ENCODE measurements at regions not wholly inside any gene's neighbourhood (a gene's known extent, or its start where the extent isn't known, plus 50 kb on each side); places are given as distances from the start of the nearest gene placed in this dataset.

DNA sequence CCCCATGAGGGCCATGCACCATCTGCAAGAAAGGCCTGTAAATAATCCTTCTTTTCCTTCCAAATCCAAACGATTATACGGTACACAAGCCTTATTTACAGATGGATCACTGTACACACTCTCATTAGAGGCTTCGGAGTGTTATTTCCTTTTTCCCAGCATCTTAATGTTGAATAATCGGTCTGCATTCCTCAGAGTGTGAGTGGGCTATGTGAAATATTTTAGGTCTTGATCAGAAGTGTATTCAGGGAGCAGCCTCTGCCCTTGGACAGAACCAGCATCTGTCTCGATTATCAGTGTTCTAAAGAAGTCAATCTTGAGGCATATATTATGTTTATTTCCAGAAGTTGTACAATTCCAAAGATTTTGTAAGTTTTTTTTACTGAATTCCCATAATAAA, 340.6 kb downstream of the SEC23A start:
- DNase-seq = peak in 1 of 2 experiments; percentile 8

DNA sequence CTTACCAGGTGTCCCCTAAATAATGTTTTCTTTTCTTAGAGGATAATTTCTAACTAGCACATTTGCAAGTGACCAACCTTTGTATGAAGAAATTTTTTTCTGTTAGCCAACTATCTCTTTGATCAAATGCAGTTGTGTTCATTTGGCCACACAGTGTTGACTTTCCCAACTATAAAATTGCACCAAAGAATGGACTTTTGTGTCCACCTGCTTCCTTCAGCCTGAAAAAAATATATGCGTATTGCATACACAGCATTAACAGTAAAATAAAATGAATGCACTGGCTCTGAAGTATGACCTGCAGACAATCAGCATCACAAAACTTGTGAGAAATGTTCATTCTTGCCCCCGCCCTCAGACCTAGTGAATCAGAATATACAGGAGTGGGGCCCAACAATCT, 342.0 kb downstream of the SEC23A start:
- no peak for DNase-seq

DNA sequence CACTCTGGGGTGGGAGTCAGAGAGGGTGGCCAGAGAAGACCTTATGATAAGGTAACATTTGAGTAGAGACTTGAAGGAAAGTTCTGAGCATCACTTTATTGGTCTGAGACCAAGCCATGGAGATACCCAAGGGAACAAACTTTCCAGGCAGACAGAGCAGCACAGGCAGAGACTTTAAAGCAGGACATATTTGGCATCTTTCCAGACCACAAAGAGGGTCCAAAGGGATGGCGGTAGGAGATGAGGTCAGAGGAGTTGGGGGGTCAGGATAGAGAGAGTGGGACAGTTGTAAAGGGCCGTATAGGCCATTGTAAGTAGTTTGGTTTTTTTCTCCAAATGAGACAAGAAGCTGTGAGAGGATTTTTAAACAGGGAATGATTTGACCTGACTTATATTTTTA, 344.4 kb downstream of the SEC23A start:
- DNase-seq = no peak

DNA sequence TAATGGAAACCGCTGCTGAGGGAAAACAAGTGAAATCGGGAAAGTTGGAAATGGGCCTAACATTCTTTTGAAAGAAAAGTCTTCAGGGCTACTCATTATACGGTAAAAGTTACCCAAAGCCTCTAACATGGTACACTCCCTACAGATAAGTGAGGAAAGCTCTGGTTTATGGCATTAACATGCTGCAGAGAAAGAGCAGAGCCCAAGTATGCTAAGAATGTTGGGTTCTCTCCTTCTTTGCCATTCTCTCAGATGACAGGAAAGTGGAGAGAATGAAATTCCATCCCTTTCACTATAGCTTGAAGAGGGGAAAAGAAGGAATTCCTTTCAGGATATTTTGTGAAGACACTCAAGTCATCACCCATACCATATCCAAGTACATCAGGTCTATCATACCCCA, 348.0 kb downstream of the SEC23A start:
- no peak for DNase-seq

DNA sequence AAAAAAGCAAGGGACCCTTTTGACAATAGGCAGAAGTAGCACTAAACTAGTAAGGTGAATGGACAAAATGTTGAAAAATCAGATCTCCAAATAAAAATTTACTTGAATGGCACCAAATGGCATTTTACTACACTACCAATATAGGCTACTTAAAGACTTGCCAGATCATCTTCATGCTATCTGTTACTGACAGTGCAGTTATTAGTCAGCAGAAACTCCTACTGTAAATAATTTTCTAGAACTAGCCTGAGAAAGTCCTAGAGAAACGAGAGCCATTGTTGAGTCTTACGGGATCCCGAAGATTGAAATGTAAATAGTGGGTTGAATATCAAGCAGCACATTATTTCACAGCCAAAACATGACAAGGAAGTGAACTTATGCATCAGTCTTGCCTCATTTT, 350.3 kb downstream of the SEC23A start:
- DNase-seq = no peak

DNA sequence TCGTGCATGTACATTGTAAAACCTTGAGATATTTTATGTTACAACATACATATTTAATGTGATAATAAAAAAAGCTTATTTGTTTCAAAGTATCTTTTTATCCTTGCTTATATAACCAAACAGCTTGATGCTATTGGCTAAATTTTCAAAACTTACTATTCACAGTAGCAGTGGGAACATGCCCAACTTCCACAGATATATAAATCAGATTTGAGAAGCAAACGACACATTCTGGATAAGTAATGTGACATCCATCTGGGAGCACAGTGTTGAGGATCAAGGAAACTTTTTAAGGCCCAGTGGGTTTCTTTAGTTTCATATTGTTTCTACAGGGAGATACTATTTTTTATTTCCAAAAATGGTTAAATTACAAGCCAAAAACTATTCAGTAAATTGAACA, 350.7 kb downstream of the SEC23A start:
- no peak for DNase-seq

DNA sequence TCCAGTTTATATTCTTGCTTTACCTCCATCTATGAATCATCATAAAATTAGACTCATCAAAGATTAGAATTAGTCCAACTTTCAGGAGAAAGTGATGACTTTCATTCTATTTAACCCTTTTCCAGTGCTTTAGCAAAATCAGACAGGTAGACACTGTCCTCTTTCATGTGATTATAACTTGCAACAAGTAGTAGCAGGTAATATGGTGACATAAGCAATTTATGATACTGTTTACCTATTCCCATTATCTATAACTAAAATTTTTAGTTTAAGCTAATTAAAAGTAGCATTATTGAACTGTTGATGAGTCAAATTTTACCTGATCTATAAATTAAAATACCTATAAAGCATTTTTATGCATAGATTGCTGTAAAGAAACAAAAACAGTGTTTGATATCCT, 351.6 kb downstream of the SEC23A start:
- no peak for DNase-seq

DNA sequence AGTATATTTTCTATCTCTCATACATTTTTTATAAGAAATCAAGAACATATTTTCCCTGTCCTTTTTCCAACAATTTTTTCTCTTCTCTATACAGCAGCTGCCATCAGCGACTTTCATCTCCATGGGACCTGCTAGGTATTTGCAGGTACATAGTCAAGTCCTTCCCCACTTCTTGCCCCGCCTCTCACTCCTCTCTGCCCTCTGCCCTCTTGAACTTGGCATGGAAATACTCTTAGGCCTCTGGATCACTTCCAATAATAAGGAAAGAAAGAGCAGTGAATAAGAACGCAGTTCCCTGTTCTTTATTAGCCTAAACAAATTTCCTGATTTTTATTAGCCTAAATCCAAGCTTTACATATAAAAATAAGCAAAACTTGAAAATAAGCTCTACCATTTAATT, 353.1 kb downstream of the SEC23A start:
- no peak for DNase-seq

DNA sequence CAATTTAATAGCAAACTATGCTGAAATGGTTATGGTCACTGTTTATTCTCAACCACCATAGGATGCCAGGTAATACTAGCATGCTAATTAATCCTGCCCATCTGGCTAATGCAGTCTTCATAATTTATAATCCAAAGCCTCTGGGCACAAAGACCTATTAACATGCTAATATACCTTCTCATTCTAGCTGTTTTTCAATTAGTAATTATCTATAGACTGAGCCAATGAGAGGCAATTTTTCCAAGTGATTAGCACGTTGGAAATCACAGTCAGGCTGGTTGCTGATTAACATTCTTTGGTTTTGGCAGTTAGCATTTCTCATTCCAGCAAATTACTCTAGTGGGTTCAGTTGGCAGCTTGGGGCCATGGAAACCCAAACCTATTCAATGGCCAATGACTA, 357.2 kb downstream of the SEC23A start:
- no peak for DNase-seq

DNA sequence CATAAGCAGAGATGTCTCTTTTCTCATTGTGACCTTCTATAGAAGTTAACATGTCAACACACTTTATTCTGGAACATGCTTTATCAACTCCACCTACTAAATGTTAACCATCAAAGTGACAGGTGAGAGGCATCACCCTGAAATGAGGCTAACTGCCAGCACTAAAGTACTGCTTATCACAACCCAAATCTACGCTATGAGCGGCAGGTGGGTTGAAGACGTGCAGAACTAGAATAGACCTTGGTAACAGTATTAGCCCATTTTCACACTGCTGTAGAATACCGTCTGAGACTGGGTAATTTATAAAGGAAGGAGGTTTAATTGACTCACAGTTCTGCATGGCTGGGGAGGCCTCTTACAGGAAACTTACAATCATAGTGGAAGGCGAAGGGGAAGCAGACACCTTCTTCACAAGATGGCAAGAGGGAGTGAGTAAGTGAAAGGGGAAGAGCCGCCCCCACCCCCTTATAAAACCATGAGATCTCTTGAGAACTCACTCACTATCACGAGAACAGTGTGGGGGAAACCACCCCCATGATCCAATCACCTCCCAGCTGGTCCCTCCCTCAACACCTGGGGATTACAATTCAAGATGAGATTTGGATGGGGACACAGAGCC, 359.0 kb downstream of the SEC23A start:
- no peak for DNase-seq

DNA sequence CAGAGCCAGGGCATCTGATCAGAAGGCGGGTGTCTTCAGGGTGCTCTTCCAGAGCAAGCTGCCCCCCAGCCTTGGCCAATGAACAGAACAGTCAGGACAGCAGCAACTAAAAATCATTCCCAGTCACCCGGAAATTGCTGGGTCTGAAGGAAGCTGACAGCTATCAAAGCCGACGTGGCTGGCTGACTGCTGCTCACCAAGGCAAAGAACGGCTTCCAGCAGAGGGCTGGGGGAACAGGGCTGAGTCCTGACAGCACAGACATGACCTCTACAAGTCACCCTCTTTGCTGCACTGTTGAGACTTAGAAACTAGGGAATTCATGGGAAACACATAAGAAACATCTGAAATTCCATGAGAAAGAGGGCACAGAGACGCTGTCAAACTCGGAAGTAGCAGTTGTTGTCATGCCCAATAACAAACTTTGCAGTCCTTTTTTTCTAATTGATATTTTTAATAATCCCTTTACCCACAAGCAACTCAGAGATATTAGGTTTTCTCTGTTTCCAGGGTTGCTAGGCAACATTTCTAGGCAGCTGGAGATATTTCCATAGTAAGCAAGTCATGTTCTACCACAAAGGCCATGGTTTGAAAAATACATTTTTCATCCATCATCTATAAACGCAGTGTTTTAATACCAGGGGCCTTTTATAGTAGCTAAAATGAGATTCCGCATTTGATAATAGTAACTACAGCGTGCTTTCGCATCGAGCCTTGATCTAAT, 365.2 kb downstream of the SEC23A start:
- DNase-seq = peak; percentile 40 to 59

DNA sequence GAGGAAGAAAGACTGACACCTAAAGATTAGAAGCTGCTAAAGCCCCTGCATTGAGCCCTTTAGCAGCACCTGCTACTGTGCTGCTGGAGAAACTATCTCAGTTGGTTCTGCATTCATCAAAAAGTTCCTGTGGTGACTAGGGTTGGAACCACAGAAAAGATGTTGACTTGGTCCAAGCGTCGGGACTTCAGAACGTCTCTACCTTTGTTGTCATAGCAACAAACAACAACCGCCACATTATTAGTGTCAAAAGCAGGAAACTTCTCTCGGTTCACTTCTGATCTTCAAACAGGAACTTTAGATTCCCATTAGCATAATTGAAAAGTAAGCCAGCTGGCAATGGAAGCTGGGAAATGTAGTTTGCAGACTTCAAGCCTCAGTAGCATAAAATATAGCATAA, 368.0 kb downstream of the SEC23A start:
- no peak for DNase-seq

DNA sequence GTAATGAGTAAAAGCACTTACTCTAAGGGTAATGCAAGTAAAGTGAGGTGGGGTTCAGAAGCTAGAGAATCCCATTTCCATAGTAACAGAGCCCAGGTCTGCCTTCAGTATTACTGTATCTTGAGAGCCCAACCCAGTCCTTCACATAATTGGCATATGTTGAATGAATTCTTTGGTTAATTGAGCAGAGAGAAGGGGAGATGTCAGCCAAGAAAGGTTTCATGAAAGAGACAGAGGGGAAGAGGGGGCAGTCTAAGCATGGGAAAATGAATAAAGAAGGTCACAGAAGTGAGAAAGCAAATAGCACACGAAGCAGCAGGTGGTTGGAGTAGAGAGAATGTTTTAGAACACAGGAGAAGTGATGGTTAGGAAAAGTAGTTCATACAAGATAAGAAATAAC, 371.1 kb downstream of the SEC23A start:
- no peak for DNase-seq

DNA sequence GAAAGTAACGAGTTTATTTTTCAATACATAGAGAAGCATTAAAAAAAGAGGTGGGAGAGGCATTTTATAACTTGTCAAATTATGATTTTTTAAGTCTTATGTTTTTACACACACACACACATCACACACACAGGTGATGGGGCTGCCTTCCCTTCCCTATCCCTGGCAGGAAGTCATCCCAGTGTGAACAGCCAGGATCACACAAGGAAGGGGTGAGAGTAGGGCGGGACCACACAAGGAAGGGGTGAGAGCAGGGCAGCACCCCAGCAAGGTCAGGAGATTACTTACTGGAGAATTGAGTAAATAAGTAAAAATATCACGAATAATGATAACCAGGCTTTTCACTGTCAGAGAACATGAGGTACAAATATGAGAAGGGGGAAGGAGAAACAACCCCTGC, 372.6 kb downstream of the SEC23A start:
- DNase-seq = no peak

DNA sequence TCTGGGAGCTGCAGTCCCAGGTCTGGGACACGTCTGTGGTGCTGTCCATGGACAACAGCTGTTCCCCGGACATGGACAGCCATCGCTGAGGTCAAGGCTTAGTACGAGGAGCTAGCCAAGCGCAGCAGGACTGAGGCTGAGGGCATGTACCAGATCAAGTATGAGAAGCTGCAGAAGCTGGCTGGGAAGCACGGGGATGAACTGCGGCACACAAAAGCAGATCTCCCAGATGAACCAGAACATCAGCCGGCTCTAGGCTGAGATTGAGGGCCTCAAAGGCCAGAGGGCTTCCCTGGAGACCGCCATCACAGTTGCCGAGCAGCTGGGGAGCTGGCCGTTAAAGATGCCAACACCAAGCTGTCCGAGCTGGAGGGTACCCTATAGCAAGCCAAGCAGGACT, 375.3 kb downstream of the SEC23A start:
- DNase-seq = no peak

DNA sequence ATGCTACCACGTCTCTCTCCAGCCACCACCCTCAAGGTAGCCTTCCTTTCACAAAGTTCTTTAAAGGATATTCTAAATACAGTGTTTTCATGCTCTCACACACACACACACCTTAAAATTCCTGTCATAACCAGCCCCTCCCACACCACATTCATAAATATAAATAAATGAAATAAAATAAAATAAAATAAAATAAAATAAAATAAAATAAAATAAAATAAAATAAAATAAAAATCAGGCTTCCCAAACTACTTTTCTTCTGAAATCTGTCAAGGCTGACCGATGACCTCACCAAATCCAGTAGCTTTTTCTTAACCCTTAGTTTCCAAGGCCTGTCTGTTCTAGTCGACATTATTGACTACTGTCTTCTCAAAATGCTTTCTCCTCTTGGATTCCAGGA, 378.4 kb downstream of the SEC23A start:
- no peak for DNase-seq

DNA sequence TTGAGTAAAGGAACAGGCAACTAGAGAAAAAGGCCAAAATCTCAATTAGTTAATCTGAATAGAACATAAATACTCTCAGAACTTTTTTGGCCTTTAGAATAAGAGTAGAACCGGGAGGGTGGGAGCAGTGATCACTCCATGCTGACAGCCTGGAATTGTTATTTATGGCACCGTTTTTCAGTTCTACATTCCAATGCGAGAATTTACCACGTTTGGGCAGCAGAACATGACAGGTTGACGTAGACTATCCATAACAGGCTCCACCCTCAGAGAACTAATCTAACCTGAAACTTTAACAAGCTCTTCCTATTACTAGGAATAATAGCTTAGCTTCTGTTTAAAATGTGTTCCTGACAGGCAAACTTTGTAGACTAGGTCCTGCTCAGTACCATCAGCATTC, 379.1 kb downstream of the SEC23A start:
- no peak for DNase-seq

DNA sequence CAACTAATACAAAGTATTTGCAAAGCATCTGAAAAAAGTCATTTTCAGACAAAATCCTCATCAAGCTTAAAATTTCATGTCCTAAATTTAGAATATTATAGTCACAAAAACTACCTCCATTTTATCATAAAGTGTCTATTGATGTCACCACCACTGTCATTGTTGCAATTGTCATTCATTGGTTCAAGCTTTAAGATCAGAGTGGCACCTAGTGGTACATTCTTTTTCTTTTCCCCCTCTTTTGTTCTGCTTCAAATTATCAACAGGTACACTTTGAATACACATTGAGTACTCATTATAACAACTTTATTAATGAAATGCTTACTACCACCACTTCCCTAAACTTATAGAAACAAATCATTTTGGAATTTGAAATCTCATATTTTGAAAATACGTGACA, 379.8 kb downstream of the SEC23A start:
- DNase-seq = peak in 1 of 2 experiments; percentile 10

DNA sequence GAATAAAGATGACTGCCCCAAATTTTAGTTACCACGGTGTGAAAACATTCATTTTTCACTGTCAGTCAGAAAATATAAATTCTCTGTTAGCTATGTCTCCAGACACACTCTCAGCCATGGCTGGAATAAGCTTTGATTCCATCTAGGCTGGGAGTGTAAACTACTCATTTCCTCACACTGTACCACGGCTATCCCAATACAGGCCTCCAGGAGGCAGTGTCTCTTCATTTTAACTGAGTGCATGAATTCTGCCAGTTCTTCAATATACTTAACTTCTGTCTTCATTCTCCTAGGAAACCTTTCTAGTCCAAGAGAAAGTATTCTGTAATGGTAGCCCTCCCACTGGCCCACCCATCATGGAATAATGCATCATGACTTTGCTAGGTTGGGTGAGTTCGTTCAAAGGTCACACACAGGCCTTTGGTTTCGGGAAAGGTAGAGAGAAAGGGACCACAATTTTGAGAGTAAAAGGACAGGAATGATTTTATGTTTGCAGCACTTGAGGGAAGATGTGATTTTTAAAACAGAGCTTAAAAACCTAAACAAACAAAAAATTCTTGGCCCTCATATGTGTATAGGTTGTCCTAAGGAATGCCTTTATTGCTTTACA, 381.1 kb downstream of the SEC23A start:
- DNase-seq = peak; percentile 30 to 81

DNA sequence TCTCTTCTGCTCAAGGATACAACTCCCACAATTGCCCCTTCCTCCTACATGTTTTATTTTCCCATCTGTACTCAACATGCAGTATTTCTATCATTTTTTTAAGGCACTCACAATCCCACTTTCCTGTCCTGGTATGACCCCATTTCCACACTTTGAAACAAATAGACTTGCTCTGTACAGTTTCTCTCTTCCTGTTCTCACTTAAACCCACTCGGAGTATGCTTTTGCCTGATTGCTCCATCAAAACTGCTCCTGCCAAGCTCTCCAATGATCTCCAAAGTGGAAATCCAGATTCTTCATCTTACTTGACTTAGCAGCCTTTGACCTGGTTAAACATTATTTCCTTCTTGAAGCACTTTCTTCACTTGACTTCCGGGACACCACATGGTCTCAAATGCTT, 384.5 kb downstream of the SEC23A start:
- DNase-seq = no peak

DNA sequence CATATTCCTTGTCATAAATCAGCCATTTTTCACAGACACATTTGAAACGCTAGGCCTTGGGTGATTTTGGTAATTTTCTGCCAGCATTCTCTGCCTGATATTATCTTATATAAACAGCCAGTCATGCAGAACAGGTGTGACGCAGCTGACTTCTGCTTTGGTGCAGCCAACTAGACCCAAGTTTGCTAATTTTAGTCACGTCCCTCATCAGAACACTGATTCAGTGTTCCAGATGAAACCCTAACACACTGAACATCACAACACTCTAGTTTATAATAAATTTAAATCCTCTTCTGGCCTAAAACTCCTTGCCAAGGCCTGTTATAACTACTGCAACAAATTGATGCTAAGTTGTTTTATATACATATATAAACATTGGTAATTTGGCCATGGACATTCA, 386.1 kb downstream of the SEC23A start:
- peak in 1 of 2 experiments; percentile 22 for DNase-seq

DNA sequence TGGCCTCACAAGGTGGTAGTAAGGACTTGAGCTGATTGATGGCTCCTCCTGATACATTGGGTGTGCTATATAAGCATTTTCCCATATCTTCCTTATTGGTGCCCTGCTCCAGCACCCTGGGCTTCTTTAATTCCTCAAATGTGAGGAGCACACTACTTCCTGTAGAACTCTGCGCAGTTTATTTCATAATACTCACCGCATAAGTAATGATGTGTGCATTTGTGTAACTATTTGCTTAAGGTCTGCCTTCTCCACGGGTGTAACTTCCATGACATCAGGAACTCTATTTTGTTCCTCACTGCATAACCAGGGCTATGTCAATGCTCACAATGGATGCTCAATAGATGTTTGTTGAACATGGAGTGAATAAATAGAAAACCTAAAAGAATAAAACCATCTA, 392.2 kb downstream of the SEC23A start:
- DNase-seq = peak in 1 of 2 experiments; percentile 5

DNA sequence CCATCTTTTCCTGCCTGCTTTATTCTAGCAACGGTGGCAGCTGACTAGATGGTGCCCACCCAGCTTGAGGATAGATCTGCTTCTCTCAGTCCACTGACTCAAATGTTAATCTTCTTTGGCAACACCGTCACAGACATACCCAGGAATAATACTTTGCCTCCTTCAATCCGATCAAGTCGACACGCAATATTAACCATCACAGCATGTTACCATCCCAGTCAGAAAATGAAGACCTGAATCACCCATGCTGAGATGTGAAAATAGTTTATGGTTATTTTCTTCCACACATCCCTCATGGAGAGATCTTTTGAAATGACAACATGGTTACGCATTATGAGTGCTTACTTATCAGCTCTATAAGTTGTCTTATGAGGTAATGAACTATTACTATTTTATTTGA, 392.8 kb downstream of the SEC23A start:
- DNase-seq = no peak

DNA sequence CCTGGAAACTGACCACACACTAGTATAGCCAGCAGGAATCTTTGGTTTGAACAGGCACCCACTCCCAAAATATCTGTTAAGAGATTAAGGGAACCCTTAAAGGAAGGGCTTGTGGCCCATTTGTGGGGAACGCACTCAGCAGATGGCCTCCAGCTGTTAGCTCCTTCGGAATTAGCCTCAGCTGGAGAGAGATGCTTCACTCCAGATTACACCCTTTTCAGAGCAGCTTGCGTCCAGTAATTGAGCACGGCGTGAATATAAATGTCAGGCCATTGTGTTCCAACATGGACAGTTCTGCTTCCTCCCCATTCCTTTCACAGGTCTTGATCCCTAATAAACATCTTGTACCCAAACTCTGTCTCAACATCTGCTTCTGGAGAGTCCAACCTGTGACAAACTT, 397.8 kb downstream of the SEC23A start:
- DNase-seq = no peak

DNA sequence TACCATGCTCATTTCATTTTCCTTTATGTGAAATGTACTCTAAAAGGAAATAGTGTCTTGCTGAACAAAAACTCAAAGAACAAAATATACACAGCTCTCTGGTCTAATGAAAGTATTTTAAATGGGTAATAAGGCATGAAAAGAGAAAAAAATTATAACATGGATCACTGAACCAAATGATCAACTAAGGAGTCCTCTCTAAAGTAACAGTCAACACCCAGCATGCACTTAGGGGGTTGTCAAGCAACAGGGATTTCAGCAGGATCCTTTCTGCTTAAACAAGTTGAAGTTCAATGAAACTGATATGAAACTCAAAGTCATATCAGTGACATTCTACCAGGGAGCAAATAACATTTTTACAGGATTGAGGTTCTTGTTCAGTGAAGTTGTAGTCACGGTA, 398.8 kb downstream of the SEC23A start:
- no peak for DNase-seq
